Peyer's patch (tissue), 4 donors: ENCODE measurements at regions not wholly inside any gene's neighbourhood (a gene's known extent, or its start where the extent isn't known, plus 50 kb on each side); places are given as distances from the start of the nearest gene placed in this dataset.
"Not testable (repeated sequence)": the region's sequence is repeated elsewhere in the genome, so short reads cannot be mapped to it uniquely, and the experiment has no call there.

Source experiments
- DNase-seq, 3 donors: peaks; one replicate each; pipeline ENCODE4 v3.0.0-alpha.2; 2017 to 2019
- H3K27ac ChIP-seq, 4 donors: fragments of 200-600 bp; sonication (generic); one replicate each; pipeline ENCODE4 v1.5.1; 2016 to 2019
- H3K27me3 ChIP-seq, 2 donors: fragments of 200-600 bp; sonication (generic); one replicate each; pipeline ENCODE4 v1.5.1; 2019
- H3K36me3 ChIP-seq, 3 donors: fragments of 200-600 bp; sonication (generic); one replicate each; pipeline ENCODE4 v1.5.1; 2016 to 2019
- H3K4me1 ChIP-seq, 4 donors: fragments of 200-600 bp; sonication (generic); one replicate each; pipeline ENCODE4 v1.5.1; 2016 to 2019
- H3K4me3 ChIP-seq, 4 donors: fragments of 200-600 bp; sonication (generic); 1 replicate in 3 of 4; 2 replicates in 1 of 4; pipeline ENCODE4 v1.5.1; 2016 to 2019; ENCODE audit warnings: mild to moderate bottlenecking in 1 of 4
- H3K9me3 ChIP-seq, 4 donors: fragments of 200-600 bp; sonication (generic); one replicate each; pipeline ENCODE4 v1.5.1; 2016 to 2019; ENCODE audit warnings: mild to moderate bottlenecking in 1 of 4
- POLR2A ChIP-seq, 2 donors: fragments of 450-650 bp; IDR thresholded peaks; one replicate each; pipeline ENCODE4 v1.5.1; 2017; ENCODE audit warnings: antibody characterized with exemption in 2 of 2, mild to moderate bottlenecking in 2 of 2, moderate library complexity in 2 of 2
- small RNA-seq, 2 donors: library from RNA; depleted of rRNA; stranded (forward); fragments of <200 nt; gene quantifications; one replicate each; pipeline ENCODE3, GENCODE V24; 2016
- TF ChIP-seq, protein P1 (sequence below), 6 experiments: fragments of 450-650 bp in 4 of 6; fragments of 200-600 bp in 2 of 6; sonication (generic) in 1 of 6; IDR thresholded peaks; one replicate each; pipeline ENCODE4 v1.5.1; 2017 to 2019; ENCODE audit warnings: antibody characterized with exemption in 6 of 6, mild to moderate bottlenecking in 3 of 6, moderate library complexity in 1 of 6

DNA sequence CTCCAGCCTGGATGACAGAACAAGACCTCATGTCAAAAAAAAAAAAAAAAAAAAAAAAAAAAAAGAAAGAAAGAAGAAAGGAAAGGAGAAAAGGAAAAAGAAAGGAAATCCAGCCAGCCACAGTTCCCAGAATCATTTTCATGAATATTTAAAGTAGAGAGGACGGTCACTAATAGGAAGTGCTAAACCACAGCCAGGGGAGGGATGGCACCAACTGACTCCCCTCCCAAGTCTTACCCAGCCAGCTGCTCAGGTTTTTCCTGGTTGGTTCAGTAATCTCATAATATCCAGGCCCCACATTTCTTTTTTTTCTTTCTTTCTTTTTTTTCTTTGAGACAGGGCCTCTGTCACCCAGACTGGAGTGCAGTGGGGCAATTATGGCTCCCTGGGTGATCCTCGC lies 63.9 kb upstream of the AK4 start:
- no peaks in the 10 kb centered on the region for H3K36me3 ChIP-seq
- DNase-seq, result no peak
- H3K27me3 ChIP-seq, result no peaks in the 10 kb centered on the region
- H3K27ac ChIP-seq, result no peak overlapping the region
- no peak for TF ChIP-seq POLR2A (IDR thresholded peaks at IDR 0.05)
- TF ChIP-seq, protein P1, sequence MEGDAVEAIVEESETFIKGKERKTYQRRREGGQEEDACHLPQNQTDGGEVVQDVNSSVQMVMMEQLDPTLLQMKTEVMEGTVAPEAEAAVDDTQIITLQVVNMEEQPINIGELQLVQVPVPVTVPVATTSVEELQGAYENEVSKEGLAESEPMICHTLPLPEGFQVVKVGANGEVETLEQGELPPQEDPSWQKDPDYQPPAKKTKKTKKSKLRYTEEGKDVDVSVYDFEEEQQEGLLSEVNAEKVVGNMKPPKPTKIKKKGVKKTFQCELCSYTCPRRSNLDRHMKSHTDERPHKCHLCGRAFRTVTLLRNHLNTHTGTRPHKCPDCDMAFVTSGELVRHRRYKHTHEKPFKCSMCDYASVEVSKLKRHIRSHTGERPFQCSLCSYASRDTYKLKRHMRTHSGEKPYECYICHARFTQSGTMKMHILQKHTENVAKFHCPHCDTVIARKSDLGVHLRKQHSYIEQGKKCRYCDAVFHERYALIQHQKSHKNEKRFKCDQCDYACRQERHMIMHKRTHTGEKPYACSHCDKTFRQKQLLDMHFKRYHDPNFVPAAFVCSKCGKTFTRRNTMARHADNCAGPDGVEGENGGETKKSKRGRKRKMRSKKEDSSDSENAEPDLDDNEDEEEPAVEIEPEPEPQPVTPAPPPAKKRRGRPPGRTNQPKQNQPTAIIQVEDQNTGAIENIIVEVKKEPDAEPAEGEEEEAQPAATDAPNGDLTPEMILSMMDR (IDR thresholded peaks at IDR 0.05), result no peak
- H3K4me3 ChIP-seq, result no peak overlapping the region
- H3K4me1 ChIP-seq, result no peaks in the 10 kb centered on the region
- no peaks in the 10 kb centered on the region for H3K9me3 ChIP-seq

DNA sequence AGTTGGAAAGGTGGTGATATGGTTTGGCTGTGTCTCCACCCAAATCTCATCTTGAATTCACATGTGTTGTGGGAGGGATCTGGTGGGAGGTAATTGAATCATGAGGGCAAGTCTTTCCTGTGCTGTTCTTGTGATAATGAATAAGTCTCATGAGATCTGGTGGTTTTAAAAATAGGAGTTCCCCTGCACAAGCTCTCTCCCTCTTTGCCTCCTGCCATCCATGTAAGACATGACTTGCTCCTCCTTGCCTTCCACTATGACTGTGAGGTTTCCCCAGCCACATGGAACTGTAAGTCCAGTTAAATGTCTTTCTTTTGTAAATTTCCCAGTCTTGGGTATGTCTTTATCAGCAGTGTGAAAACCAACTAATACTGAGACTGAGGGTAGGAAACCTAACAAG lies 60.5 kb upstream of the AK4 start:
- DNase-seq, H3K4me1 ChIP-seq, H3K36me3 ChIP-seq, H3K4me3 ChIP-seq, H3K9me3 ChIP-seq, H3K27ac ChIP-seq, H3K27me3 ChIP-seq: not testable (repeated sequence)

GRCh38 chr1:65090406-65090805 lies 57.6 kb upstream of the AK4 start:
- H3K27me3 ChIP-seq, result no peaks in the 10 kb centered on the region
- no peaks in the 10 kb centered on the region for H3K9me3 ChIP-seq
- no peaks in the 10 kb centered on the region for H3K36me3 ChIP-seq
- H3K4me1 ChIP-seq, result peaks cover 0 to 6% (median 0%) of the 10 kb centered on the region in 4 donors
- H3K27ac ChIP-seq, result no peak overlapping the region
- no peak for DNase-seq
- TF ChIP-seq POLR2A (IDR thresholded peaks at IDR 0.05), result no peak
- TF ChIP-seq, protein P1 (IDR thresholded peaks at IDR 0.05), result no peak
- no peak overlapping the region for H3K4me3 ChIP-seq

GRCh38 chr1:65092691-65093090 lies 55.3 kb upstream of the AK4 start:
- TF ChIP-seq, protein P1 (IDR thresholded peaks at IDR 0.05), result no peak
- TF ChIP-seq POLR2A (IDR thresholded peaks at IDR 0.05), result no peak
- peaks cover 0 to 6% (median 0%) of the 10 kb centered on the region in 4 donors for H3K4me1 ChIP-seq
- no peaks in the 10 kb centered on the region for H3K9me3 ChIP-seq
- no peak overlapping the region for H3K4me3 ChIP-seq
- H3K27me3 ChIP-seq, result no peaks in the 10 kb centered on the region
- no peak for DNase-seq
- no peak overlapping the region for H3K27ac ChIP-seq
- no peaks in the 10 kb centered on the region for H3K36me3 ChIP-seq

DNA sequence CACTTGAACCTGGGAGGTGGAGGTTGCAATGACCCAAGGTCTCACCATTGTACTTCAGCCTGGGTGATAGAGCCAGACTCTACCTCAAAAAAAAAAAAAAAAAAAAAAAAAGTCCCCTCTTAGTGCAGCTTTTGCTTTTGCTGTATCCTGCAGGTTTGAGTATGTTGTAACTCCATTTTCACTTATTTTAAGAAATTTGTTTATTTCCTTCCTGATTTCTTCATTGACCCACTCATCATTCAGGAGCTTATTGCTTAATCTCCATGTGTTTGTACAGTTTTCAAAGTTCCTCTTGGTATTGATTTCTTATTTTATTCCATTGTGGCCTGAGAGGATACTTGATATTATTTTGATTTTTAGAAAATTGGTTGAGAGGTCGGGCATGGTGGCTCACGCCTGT lies 50.9 kb upstream of the AK4 start:
- H3K27me3 ChIP-seq, result no peaks in the 10 kb centered on the region
- H3K9me3 ChIP-seq, result peaks cover 0 to 6% (median 0%) of the 10 kb centered on the region in 4 donors
- H3K4me3 ChIP-seq, result no peak overlapping the region
- DNase-seq, result no peak
- H3K36me3 ChIP-seq, result no peaks in the 10 kb centered on the region
- no peak overlapping the region for H3K27ac ChIP-seq
- no peaks in the 10 kb centered on the region for H3K4me1 ChIP-seq
- TF ChIP-seq, protein P1 (IDR thresholded peaks at IDR 0.05), result no peak

Small RNA genes in the stretch of these regions (small RNA-seq; reads per million reads assigned to genes)
- gene MIR101-1 (1.3 to 1.5 reads per million in 2 donors), gene MIR3671 (0 reads per million in 2 donors), gene MRPS21P1 (0 reads per million in 2 donors), gene RNU6-1176P (0 reads per million in 2 donors)
